ENCODE measurements at regions not wholly inside any gene's neighbourhood (a gene's known extent, or its start where the extent isn't known, plus 50 kb on each side); places are given as distances from the start of the nearest gene placed in this dataset.
"Not testable (repeated sequence)": the region's sequence is repeated elsewhere in the genome, so short reads cannot be mapped to it uniquely, and the experiment has no call there.

DNA sequence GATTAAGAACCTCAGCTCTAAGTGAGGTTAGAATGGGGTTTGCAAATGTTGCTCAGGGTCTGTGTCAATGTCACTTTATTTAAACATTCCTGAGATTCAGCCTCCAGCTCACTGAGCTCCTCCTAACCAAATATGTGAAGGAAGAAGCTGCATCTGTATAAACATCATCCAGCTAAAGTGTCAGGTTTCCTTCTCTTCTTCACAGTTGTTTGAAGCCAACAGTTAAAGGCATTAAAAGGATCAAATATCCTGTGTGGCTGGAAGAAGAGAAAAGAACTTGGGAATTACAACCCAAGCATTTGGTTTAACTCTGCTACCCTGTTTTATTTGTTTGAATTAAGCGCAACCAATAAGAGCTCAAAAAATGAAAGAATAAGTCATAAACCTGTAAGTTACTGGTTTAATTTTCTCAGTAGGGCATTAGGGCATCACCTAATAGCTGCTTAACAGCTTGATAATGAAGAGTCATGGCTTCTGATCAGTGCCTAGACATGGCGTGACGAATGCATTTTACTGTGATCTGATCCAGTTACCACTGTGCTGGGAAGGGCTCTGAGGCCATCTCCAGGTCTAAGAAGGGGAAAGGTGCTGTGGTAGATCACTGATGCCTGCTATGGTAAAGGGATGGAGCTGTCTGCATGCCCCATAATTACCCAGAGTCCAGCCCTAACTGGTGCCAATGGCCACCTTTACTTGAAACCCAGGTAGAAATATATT lies 165.7 kb upstream of the TSC22D2 start:
- no peak for DNase-seq (ENCODE audit: low read depth)

DNA sequence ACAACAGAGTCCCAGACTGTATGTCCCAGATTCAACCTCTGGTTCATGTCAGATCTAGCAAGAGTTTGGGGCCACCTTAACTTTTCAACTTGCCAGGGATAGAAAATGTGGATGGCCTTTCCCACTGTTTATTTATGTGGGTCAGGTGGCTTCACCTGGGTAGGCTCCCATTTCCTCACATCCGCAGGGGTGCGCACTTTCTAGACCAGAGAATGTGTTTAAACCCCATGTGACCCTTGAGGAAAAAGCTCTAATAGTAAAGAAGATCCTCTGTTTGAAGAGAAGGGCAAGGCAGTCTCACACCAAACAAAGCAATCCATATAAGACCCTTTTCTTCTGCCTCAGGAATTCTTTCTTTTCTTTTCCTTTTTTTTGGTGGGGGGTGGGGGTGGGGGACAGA lies 167.2 kb upstream of the TSC22D2 start:
- no peak for DNase-seq (ENCODE audit: low read depth)

DNA sequence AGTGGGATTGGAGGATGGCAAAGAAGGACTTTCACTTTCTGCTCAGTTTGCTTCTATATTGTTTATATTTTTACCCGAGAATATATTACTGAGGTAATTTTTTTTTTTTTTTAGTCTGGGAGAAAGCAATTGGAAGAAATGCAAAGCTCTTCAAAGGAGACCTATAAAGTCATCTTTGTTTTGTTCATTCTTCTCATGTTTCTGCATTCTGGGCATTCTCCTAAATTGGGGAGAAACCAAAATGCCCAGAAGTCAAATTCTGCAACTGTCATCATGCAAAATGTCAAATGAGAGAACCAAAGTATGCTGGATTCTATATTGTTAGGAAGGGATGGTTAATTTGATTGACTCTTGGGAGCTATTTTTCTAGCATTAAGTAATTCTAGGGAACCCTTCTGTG lies 168.3 kb upstream of the TSC22D2 start:
- DNase-seq (ENCODE audit: low read depth), result no peak

GRCh38 chr3:150238995-150239619 lies 169.0 kb upstream of the TSC22D2 start:
- no peak for DNase-seq (ENCODE audit: low read depth)

GRCh38 chr3:150238048-150238802 lies 169.9 kb upstream of the TSC22D2 start:
- no peak for DNase-seq (ENCODE audit: low read depth)

DNA sequence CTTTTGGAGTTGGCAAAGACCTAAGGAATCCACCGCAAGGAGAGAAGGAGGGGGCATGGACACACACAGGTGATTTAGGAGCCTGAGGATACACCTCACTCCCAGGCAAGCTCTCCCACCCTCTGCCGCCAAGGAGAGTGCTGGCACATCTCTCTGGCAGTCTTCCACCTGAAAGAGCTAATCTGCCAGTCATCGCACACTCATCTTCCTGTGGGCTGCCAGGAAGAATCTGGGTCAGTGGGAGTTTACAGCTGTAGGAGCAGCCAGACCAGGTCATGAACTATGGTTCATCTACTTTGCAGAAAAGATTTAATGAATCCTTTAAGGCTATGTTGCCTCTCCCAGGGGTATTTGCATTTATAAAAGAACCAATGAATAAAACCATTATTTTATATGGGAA lies 170.6 kb upstream of the TSC22D2 start:
- no peak for DNase-seq (ENCODE audit: low read depth)

DNA sequence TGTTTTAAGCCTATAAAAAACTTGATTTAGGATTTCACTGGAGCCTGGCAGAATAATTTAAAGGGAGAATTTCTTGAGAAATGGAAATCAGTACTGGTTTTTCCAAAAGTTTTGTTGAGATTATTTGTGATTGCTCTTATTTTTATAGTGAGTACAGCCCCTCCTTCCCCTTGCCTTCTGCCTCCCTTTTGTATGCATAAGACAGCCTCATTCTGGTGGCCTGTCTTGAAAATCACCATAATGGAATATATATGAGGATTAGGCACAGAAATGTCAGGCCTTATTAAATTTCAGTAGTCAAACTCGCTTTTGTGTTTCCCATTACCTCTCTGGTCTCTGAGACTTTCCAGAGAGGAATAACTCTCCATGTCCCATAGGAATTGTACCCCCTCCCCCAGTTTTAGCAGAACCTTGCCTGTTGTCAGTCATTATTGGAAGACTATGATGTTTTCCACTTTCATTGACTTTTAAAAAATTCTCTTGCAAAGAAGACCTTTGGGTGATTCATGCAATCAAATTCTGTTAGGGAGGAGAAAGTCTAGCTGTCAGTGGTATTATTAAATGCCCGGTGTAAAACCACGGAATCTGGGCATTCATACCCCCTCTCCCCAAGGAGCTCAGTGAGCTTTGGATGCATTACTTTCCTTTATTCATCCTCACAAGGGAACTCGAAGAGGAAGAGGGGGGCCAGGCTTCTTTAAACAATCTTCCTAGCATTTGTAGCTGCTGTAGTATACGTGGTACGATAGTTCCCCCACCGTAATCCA lies 171.6 kb upstream of the TSC22D2 start:
- DNase-seq (ENCODE audit: low read depth), result no peak

GRCh38 chr3:150235799-150236198 lies 172.3 kb upstream of the TSC22D2 start:
- DNase-seq (ENCODE audit: low read depth), result no peak

- no peak for DNase-seq (ENCODE audit: low read depth)
Observed at GRCh38 chr3:150232992-150233451, 175.1 kb upstream of the TSC22D2 start.

DNA sequence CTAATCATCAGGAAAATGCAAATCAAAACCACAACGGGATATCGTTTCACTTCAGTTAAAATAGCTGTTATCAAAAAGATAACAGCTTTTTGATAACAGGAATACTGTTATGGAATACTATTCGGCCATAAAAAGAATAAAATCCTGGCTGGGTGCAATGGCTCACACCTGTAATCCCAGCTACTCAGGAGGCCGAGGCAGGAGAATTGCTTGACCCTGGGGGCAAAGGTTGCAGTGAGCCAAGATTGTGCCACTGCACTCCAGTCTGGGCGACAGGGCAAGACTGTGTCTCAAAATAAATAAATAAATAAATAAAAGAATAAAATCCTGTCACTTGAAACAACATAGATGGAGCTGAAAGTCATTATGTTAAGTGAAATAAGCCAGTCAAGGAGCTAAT lies 178.1 kb upstream of the TSC22D2 start:
- no peak for DNase-seq (ENCODE audit: low read depth)

GRCh38 chr3:150228626-150229025 lies 179.5 kb upstream of the TSC22D2 start:
- not testable (repeated sequence) for DNase-seq (ENCODE audit: low read depth)

DNA sequence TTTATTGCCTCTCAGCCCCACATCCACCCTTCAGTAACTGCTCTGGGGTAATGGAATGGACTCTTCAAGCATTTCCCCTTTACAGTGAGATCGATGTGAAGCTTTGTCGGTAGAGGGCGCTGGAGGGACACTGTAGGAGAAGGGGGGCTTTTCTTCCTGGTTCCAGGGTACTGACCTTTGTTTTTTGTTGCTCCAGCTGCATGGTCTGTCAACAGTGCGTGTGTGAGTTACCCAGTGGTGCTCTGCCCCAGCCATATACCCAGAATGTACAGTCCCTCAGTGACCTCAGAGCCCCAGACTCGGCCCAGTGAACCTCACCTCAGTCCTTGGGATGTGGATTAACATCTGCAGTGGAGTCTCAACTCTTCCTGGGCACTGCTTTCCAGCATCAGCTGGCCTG lies 180.3 kb upstream of the TSC22D2 start:
- no peak for DNase-seq (ENCODE audit: low read depth)

- DNase-seq (ENCODE audit: low read depth), result no peak
Observed at GRCh38 chr3:150225986-150226385, 182.1 kb upstream of the TSC22D2 start.

GRCh38 chr3:150223558-150223957 lies 184.5 kb upstream of the TSC22D2 start:
- DNase-seq (ENCODE audit: low read depth), result no peak

DNA sequence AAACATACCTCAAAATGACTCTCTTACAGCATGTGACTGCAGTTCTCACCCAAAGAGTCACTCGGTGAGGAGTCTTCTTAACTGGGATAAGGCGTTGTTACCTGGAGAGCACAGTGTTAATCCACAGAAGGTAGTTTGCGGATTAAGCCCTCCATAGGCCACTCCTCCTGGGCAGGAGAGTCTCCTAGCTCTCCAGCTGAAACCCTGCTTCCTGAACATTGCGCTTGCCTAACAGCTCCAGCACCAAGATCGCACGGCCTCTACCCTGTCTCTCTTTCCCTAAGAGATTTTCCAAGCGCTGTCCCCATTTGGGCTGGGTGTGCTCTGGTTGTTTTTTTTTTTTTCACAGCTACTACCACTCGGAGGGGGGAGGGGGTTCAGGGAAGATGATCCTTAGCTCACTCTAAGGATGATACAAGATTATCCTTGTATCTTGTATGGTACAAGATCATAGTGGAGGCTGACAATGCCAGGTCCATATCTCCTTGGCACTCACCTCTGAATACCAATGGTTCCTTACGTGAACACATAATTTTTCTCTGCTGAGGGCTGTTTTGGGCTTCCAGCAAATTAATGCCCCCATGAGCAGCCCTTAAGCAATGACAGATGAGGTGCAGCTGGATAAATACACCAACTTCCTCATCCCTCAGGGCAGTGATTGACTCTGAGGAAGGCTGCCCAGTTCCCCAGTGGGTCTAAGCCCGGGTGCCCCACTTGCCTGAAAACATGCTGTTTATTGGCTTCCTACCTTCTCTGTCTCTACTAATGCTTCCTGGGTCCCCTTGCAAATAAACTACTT lies 185.2 kb upstream of the TSC22D2 start:
- DNase-seq (ENCODE audit: low read depth), result no peak

DNA sequence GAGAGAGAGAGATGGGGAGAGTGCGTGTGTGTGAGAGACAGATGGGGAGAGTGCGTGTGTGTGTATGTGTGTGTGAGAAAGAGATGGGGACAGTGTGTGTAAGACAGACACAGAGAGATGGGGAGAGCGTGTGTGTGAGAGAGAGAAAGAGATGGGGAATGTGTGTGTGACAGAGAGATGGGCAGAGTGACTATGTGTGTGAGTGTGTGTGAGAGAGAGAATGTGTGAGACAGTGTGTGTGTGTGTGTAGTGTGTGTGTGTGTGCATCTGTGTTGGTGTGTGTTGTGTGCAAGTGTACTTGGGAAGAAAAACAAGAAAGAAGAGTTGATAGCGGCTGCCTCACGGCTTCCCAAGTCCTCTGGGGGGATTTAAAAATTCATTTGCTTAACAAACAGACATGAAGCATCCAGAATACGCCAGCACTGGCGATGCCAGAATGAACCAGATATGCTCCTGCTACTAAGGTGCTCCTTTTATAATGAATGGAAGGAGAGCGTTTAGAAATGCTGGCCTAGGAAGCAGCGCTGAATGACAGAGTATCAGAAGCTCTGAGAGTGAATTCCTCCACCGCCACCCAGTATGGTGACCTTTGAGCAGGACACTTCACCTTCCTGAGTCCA lies 186.1 kb upstream of the TSC22D2 start:
- DNase-seq (ENCODE audit: low read depth), result no peak

GRCh38 chr3:150220799-150221198 lies 187.3 kb upstream of the TSC22D2 start:
- DNase-seq (ENCODE audit: low read depth), result no peak

GRCh38 chr3:150220041-150220440 lies 188.1 kb upstream of the TSC22D2 start:
- DNase-seq (ENCODE audit: low read depth), result no peak

DNA sequence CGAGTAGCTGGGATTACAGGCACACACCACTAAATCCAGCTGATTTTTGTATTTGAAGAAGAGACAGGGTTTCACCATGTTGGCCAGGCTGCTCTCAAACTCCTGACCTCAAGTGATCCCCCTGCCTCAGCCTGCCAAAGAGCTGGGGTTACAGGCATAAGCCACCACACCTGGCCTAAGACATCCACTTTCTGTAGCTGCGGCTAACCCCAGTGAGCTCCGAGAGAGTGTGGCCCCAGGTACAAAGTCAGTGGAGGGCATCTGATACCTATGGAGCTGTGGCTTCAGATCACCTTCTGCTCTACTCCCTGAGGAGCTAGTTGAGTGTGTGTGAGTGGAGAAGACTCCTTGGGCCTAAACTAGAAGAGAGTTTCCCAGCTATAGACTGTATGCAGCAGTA lies 189.3 kb upstream of the TSC22D2 start:
- DNase-seq (ENCODE audit: low read depth), result no peak

- DNase-seq (ENCODE audit: low read depth), result no peak
Observed at GRCh38 chr3:150218236-150218635, 189.9 kb upstream of the TSC22D2 start.

DNA sequence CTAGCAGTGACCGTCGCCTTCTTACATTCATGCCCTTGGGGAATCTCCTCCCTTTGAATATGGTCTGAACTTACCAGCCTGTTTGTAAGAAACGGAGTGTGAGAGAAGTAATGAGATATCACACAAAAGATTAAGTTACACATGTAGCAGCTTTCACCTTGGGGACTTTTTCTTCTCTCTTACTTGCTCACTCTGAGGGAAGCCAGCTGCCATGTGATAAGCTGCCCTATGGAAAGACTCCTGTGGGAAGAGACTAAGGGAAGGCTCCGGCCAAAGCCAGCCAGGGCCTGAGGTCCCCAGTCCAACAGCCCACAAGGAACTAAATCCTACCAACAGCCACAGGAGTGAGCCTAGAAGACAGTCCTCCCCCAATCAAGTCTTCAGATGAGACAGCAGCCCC lies 190.4 kb upstream of the TSC22D2 start:
- DNase-seq (ENCODE audit: low read depth), result no peak

Data from activated T-cell treated with anti-CD3 and anti-CD28 coated beads for 24 hours (primary cell).